ENCODE measurements at regions not wholly inside any gene's neighbourhood (a gene's known extent, or its start where the extent isn't known, plus 50 kb on each side); places are given as distances from the start of the nearest gene placed in this dataset.

- TF ChIP-seq CTCF (IDR thresholded peaks at IDR 0.05) (no peak), EP300 (IDR thresholded peaks at IDR 0.05; ENCODE audit: low read depth) (no peak), POLR2AphosphoS5 (IDR thresholded peaks at IDR 0.05) (no peak)
Observed at GRCh38 chr5:166427211-166427610, 1864.2 kb upstream of the WWC1 start.

Data from transverse colon (tissue), 4 donors.